AG09319 (cell line): ENCODE measurements at regions not wholly inside any gene's neighbourhood (a gene's known extent, or its start where the extent isn't known, plus 50 kb on each side); places are given as distances from the start of the nearest gene placed in this dataset.

Experiments used
- DNase-seq: peaks from one replicate; pipeline ENCODE4 v3.0.0-alpha.2; 2010; ENCODE audit warnings: low read depth; ENCODE audit errors: extremely low read depth
- CTCF ChIP-seq: IDR thresholded peaks from 2 replicates; pipeline ENCODE4 v1.5.1; 2011; ENCODE audit warnings: low read depth, mild to moderate bottlenecking, inconsistent platforms, low read length, moderate library complexity

GRCh38 chr1:96971849-96972602, 250.4 kb downstream of the PTBP2 start:
- DNase-seq = no peak
- TF ChIP-seq CTCF = no peak

GRCh38 chr1:96973605-96974004, 252.0 kb downstream of the PTBP2 start:
- TF ChIP-seq CTCF = no peak
- no peak for DNase-seq

DNA sequence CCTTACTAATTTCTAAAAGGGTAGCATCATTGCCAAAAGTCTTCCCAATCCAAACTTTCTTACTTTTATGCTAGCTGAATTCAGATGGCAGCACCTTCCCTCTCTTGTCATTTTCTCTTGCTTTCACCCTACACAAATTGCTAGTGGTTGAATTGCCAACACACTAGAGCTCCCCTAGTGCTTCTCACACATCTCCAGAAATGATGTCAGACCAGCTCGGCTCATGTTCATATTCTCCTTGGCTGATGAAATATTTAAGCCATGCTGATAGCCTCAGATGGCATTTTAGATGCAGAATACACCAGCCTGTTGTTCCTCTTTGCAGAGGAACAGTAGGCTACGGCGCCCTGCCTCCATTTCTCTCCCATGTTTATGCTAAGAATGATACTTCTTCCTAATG, 256.9 kb downstream of the PTBP2 start:
- no peak for TF ChIP-seq CTCF
- DNase-seq = no peak

- no peak for DNase-seq
- TF ChIP-seq CTCF = no peak
These were observed 257.3 kb downstream of the PTBP2 start for GRCh38 chr1:96978901-96979300.

- no peak for TF ChIP-seq CTCF
- no peak for DNase-seq
These were observed 258.0 kb downstream of the PTBP2 start for GRCh38 chr1:96979304-96980268.

GRCh38 chr1:96980448-96980847, 258.9 kb downstream of the PTBP2 start:
- DNase-seq = no peak

More at GRCh38 chr1:96980448-96980847, 258.9 kb downstream of the PTBP2 start:
- TF ChIP-seq CTCF = no peak
